ENCODE measurements at regions not wholly inside any gene's neighbourhood (a gene's known extent, or its start where the extent isn't known, plus 50 kb on each side); places are given as distances from the start of the nearest gene placed in this dataset.
A peak's percentile ranks its signal among the peaks of the same experiment; 100 is the strongest.
"Not testable (repeated sequence)": the region's sequence is repeated elsewhere in the genome, so short reads cannot be mapped to it uniquely, and the experiment has no call there.

DNA sequence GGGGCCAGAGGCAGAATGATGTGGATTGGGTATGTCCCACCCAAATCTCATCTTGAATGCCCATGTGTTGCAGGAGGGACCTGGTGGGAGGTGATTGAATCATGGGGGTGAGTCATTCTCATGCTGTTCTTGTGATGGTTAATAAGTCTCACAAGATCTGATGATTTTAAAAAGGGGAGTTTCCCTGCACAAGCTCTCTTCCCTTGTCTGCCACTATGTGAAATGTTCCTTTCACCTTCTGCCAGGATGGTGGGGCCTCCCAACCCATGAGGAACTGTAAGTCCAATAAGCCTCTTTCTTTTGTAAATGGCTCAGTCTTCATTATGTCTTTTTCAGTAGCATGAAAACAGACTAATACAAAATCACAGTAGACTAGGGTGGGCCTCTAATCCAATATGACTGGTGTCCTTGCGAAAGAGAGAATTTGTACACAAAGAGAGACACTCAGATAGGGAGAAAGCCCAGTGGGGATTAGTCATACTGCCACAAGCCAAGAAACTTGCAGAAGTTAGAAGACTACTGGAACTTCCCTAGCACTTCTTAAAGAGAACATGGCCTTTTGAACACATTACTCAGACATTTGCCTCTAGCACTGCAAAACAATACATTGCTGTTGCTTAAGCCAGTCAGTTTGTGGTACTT, 68.4 kb downstream of the ANXA1 start:
- peak in 1 of 2 experiments; percentile 33 for DNase-seq (ENCODE audit: low read depth in 2 of 2)

DNA sequence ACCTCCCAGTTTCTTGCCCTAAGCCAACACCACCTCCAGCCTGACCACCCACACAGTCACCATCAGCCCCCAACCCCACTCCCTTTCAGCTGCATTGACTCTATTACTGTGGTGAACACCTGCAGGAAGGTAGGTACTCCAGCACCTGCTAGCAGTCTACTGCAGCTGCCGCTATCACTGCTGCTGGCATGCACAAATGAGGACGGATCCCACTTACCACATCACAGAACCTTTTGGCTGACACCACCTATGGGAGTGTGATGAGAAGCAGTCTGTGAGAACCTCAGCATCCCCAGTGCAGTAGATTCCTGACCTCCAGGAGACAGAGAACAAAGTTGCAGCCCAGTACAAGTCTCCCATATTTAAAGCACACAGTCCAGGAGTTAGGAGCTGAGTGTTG, 71.9 kb downstream of the ANXA1 start:
- DNase-seq (ENCODE audit: low read depth in 2 of 2), result no peak

DNA sequence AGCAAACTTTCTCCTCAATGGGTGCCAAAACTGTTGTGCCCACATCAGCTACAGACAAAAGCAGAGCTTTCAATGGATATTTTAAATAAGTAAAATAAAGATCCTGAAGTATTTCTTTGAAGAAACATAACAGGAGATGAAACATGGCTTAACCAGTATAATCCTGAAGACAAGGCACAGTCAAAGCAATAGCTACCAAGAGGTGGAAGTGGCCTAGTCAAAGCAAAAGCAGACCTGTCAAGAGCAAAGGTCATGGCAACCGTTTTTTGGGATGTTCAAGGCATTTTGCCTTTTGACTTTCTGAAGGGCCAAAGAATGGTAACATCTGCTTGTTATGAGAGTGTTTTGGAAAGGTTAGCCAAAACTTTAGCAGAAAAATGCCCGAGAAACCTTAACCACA, 77.9 kb downstream of the ANXA1 start:
- no peak for DNase-seq (ENCODE audit: low read depth in 2 of 2)

DNA sequence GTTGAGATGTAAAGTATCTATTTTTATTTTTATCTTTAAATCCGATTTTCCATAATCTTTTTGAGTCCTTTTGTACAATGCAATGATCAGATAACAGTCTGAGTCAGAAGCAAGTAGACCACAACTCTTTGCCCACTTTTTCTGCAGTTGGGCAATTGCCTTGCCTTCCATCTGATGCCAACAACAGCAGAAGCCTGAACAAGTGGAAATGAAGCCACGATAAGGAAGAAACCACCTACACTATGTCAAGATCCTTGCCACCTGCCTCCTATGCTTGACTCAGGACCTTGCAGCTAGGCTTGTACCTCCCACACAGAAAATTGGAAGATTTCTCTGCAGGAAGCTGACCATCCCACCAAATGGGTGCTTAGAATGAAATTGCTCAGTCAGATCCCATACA, 78.6 kb downstream of the ANXA1 start:
- no peak for DNase-seq (ENCODE audit: low read depth in 2 of 2)

DNA sequence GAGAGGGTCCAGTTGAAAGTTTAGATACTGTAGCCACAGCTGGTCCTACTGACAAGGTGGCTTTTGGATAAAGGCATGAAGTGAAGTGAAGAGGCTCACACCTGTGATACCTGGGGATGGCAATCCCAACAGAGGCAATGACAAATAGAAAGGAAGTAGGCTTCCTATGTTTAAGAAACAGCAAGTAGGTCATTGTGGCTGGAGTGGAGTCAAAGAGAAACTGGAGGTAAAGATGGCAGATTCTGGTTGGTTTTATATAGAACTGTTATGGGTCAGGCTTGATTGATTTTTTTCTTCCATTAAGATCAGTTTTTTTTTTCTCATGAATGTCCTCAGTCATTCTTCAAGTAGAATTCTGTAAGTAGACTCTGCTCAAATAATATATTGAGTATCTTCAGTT, 79.5 kb downstream of the ANXA1 start:
- no peak for DNase-seq (ENCODE audit: low read depth in 2 of 2)

DNA sequence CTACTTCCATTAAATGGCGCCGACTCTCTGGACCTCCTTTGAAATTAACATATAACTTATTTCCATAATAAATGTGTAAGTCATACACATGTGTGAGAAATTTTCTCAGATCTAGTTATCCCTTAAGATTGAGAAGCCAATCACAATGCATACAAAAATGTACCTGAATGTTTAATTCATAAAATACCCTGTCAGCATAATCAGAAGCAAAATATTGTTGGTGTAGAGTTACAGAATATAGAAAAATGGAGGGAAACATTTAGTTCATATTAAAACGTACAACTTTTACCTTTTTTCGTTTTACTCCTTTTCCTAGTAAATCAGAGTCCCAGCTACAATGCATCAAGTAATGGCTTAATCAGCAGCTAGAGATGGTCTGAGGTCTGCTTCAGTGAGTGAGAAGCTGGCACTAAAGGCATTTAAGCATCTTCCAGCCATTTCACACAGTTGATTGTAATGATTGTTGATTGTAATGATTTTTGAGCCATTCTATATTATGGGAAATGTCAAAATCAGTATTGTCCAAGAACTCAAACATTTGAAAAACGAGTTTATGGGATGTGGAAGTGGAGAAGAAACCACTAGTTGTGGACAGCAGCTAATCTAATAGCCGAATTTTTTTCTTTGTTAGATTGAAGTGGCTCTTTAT, 81.8 kb downstream of the ANXA1 start:
- no peak for DNase-seq (ENCODE audit: low read depth in 2 of 2)

DNA sequence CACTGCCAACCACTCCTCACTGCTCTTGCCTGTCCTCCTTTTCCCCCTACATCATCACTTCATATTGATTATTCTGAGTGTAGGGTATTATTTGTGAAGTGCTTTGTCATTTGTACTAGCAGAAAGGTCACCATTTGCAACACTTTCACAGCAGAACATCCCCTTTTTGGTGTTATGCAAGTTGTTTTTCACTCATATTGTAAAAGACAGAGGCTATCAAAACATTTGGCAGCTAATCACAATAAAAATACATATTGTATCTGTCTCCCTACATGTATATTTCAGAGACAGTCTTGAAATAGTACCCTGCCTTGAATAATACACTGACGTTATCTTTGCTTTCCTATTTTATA, 82.3 kb downstream of the ANXA1 start:
- no peak for DNase-seq (ENCODE audit: low read depth in 2 of 2)

DNA sequence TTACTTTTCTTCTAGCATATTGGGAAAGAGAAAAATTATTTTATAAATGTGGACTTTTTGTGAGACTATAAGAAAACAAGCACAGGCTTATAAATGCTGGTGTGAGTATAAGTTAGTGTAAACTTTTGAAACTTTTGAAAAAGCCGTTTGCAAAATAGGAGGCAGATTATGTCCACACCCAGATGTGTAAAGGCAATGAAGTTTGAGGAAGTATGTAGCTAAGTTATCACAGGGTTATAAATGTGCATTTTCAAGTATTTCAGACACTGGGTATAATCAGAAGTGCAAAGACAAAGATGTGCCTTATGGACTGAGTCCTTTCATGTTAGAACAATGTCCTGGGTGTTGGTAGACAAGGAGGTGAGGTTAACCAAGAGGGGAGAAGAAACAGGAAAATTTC, 85.5 kb downstream of the ANXA1 start:
- DNase-seq (ENCODE audit: low read depth in 2 of 2), result no peak

DNA sequence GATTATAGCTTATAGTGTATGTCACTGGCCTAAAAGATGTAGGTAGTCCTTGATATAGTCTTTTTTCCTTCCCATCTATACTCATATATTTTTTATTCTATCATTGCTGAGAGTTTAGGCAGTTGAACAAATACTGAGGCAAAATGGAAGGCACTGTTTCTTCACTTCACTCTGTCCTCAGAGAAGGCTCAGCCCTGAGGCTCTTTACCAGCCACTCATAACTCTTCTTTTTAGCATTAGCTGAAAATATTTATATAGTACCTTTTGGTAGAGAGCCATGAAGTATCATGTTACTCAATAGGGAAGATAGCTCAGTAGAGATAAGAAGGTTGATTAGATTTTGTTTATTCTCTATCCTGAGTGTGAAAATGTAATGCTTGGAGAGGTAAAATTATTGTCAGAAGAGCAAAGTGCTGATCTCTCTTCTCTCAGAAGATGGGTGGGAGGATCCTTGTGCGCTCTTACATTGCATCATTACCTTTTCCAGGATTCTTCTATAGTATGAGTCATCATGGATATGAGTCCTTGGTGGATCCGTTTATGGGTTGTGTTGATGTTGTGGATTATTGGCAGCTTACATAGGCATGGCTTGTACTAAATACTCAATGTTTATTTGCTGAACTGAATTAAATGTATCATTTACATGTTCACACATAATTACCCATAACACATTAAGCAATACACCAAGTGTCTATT, 88.1 kb downstream of the ANXA1 start:
- DNase-seq (ENCODE audit: low read depth in 2 of 2), result no peak

DNA sequence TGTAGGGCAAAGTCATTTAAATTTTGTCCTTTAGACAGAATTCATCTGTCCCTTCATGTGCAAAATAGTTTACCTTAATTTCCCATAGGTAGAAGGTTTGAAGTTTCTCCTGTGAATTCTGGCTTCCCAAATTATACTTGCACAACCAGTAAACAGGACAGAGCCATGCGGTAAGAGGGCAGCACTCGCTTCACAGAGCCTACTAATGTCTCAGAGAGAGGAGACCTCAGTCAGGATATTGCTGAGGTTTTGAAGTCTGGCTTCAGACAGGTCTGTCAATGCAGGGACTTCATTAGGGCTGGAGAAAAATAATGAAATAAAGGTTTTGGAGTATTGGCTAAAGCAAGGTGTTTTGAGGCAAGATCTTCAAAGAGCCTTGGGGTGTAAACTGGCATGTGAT, 91.4 kb downstream of the ANXA1 start:
- no peak for DNase-seq (ENCODE audit: low read depth in 2 of 2)

DNA sequence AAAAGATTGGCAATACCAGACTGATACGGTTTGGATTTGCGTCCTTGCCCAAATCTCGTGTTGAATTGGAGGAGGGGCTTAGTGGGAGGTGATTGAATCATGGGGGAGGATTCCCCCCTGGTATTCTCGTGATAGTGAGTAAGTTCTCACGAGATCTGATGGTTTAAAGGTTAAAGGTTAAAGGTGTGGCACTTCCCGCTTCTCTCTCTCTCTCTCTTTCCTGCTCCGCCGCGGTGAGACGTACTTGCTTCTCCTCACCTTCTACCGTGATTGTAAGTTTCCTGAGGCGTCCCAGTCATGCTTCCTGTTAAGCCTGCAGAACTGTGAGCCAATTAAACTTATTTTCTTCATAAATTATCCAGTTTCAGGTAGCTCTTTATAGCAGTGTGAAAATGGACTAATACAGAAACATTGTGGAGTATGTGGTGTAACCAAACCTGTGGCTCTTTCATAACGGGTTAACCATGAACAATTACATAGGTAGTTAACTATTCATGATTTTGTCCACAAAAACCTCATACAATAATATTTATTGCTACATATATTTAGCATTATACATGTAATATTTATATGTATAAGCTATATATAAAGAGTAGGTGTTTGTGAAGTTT, 107.5 kb downstream of the ANXA1 start:
- no peak for DNase-seq (ENCODE audit: low read depth in 2 of 2)

DNA sequence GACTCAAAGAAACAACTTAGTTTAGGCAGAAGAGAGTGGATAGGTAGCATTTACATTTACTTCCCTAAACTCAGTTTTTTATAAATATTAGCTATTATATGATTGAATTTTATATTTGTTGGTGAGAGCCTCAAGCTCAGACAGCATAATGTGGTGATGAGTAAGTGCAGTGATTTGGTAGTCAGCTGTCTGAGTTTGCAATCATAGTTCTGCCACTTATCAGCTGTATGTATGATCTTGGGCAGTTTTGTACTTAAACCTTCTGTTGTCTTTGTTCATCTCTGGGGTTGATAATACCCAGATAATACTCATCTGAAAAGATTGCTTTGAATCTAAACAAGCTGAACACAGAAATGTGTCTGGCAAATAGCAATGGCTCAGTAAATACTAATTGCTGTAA, 108.8 kb downstream of the ANXA1 start:
- no peak for DNase-seq (ENCODE audit: low read depth in 2 of 2)

DNA sequence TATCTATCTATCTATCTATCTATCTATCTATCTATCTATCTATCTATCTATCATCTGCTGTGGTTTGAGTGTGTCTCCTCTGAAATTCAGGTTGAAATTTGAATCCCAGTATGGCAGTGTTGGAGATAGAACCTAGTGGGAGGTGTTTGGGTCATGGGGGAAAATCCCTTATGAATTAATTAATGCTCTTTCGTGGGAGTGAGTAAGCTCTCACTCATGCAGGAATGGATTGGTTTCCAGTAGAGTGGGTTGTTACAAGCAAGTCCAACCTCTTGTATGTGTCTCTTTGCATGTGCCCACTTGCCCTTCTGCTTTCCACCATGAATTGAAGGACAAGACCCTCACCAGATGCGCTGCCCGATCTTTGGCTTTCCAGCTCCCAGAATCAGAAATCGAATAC, 113.0 kb downstream of the ANXA1 start:
- DNase-seq (ENCODE audit: low read depth in 2 of 2), result no peak

DNA sequence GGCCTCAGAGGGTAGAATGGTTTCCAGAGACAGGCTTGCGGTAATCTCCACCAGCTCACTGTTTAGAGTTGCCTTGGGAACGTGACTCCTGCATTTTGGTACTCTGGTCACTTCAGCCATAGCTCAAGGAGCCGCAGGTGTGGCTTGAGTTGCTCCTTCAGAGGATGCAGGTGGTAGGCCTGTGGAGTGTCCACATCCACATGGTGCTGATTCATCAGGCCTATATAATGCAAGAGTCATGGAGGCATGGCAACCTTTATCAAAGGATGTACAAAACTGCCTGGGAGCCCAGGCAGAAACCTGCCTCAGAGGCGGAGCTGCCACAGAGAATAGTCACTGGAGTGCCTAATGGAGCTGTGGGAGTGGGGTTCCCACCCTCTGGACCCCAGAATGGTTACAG, 114.2 kb downstream of the ANXA1 start:
- DNase-seq (ENCODE audit: low read depth in 2 of 2), result no peak

DNA sequence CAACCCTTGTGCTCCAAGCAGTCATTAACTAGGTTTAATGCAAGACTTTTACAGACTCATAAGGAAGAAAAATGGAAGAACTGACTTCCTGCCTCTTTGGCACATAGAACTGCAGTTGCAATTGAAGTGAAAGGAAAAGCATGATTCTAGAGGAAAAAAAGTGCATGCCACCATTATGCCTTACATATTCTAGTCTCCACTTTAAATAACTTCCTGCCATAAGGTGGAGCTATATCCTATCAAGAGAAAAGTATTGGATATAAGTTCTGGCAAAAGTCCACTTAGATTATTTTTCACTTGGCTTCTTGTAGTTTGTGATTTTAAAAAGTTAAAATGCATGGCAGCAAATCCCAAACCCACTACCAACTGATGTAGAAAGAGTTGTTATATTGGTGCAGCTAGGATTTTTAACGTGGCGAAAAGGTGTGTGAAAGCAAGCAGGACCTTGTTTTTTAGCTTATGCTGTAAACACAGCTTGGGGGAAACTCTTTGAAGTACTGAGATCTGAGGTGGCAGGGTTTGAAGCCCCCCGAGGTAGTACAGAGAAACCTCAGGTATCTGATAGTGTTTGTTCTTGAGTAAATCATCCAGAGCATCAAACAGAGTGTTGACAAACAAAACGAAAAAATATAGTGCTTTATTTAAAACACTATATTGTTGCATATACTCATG, 117.9 kb downstream of the ANXA1 start:
- DNase-seq (ENCODE audit: low read depth in 2 of 2), result no peak

DNA sequence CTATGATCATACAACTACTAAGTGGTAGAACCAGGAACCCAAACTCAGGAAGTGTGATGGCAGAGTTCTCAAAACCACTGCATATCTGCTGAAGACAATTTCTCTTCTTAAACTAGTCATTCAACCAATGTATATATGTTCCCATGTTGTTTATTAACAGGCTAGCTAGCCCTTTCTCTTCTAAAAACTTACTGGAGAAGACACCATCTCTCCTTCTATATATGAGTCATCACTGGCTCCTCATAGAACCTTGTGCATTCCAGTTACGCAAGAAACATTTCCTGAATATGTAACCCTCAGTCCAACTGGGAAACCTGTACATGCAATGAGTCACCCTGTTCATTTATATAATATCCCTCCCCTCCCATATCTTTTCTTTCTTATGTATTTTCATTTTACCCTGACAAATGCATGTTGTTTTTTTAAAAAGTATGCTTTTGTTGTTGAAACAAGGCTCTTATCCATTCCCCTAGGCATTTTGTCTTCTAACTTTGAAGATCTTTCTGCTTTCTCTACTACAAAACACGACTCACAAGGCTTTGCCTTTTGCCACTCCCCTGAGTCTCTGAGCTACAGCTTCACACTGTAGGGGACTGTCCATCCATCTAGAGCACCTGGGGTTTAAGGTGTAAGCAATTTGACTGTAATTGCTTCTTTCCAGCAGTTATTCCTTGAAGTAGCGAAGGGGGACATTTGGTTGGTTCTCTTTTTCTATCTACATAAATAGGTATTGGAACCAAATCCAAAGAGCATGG, 119.5 kb downstream of the ANXA1 start:
- no peak for DNase-seq (ENCODE audit: low read depth in 2 of 2)

DNA sequence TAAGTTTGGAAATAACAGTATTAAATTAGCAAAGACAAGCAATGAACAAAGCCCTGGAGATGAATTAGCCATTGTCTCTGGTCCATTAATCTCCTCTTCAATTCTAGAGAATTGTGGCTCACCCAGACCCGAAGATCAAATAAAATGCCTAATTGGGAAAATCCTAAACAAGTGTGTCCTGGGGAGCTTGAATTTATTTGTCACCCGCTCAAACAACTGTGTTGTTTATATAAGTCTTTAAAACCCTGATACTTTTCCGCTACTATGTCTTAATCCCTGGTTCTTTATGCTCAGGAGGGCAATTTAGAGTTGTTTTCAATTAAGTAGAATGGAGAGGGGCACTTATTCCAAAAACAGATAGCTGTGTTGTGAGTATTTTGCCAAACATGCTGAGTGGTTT, 128.4 kb downstream of the ANXA1 start:
- DNase-seq (ENCODE audit: low read depth in 2 of 2), result no peak

DNA sequence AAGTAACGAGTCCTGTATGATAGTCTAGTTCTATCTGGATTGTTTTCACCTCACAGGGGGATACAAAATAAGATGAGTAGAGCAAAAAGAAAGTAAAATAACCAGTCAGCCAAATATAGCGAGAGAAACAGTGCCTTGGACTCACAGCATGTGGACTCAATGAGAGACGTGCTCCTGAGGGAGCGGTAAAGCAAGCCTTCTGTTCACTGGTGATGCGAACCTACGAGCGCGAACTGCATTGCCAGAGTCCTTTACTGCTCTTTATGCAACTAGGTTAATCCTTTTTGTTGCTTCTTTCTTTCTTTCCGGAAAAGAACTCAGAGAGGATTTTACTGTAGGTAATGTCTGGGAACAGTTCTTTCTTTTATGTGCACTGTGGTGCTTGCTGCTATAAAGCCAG, 132.7 kb downstream of the ANXA1 start:
- no peak for DNase-seq (ENCODE audit: low read depth in 2 of 2)

DNA sequence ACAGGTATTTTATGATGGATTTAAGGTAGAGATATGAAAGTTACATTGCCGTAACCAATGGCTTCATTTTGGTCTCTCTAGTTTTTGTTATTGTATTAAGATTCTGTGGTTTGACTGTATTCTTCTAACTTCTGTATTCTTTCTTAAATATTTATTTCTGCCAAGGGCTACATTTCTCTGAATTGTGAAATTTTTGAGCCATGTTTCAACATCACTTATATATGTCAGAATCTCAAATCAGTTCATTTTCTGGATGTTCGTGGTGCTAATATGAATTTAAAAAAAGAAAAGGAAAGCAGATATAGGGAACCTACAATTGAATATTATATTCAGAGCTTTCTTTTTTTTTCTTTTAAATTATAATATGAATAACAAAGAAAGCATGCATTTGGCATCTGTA, 142.7 kb downstream of the ANXA1 start:
- no peak for DNase-seq (ENCODE audit: low read depth in 2 of 2)

DNA sequence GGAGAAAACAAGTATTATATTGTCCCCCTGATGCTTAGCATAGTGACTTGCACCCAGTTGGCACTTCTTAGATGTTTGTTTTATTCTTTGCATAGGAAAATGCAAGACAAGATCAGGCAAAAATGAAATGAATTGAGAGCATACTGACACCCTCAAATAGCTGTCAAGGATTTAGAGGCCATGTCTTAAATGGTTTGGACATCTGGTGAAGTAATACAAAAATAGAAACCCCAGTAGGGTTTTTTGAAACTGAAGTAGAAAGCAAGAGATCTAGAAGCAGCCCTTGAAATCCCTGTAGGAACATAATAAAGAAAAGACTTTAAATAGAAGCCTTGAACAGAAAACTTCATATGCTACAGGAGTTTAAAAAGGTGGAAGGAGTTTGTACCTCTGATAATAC, 174.3 kb downstream of the ANXA1 start:
- no peak for DNase-seq (ENCODE audit: low read depth in 2 of 2)

DNA sequence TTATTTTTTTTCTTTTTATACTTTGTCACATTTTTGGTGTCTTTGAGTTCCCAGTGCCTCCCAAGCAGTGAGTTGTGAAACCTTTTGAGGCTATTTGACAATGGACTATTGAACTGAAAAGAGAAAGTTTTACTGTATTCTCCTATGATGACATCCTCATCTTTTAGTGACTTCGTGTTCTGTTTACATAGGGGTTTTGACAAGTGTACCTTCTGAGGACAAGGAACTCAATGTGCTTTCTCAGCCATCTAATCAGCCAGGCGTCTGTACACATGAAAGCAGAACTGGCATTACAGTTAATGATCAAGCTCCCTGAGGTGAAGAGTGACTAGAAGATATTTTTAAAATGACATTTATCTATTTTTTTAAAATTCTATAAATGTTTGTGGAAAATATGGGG, 175.5 kb downstream of the ANXA1 start:
- DNase-seq (ENCODE audit: low read depth in 2 of 2), result no peak

DNA sequence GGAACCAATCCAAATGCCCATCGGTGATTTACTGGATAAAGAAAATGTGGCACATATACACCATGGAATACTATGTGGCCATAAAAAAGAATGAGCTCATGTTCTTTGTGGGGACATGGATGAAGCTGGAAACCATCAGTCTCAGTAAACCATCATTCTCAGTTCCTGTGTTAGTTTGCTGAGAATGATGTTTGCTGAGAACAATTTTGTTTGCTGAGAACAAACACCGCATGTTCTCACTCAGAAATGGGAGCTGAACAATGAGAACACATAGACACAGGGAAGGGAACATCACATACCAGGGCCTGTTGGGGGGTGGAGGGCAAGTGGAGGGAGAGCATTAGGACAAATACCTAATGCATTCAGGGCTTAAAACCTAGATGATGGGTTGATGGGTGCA, 185.5 kb downstream of the ANXA1 start:
- not testable (repeated sequence) for DNase-seq (ENCODE audit: low read depth in 2 of 2)
